Activated naive CD4-positive, alpha-beta T cell treated with anti-CD3 and anti-CD28 coated beads, Interleukin-2, amount 50 U/mL, for 24 hours (primary cell): ENCODE measurements at regions not wholly inside any gene's neighbourhood (a gene's known extent, or its start where the extent isn't known, plus 50 kb on each side); places are given as distances from the start of the nearest gene placed in this dataset.
"Not testable (repeated sequence)": the region's sequence is repeated elsewhere in the genome, so short reads cannot be mapped to it uniquely, and the experiment has no call there.

ENCODE experiments used
- H3K27ac Mint-ChIP-seq: one replicate; pipeline ENCODE4 v1.8.0; 2021; ENCODE audit warnings: mild to moderate bottlenecking, mixed read lengths
- H3K27me3 Mint-ChIP-seq: one replicate; pipeline ENCODE4 v1.8.0; 2021; ENCODE audit warnings: mixed read lengths
- H3K36me3 Mint-ChIP-seq: one replicate; pipeline ENCODE4 v1.8.0; 2021; ENCODE audit warnings: mixed read lengths
- H3K4me1 Mint-ChIP-seq: one replicate; pipeline ENCODE4 v1.8.0; 2021; ENCODE audit warnings: mixed read lengths
- H3K4me3 Mint-ChIP-seq: one replicate; pipeline ENCODE4 v1.8.0; 2021; ENCODE audit warnings: mild to moderate bottlenecking, mixed read lengths
- H3K9me3 Mint-ChIP-seq: one replicate; pipeline ENCODE4 v1.8.0; 2021; ENCODE audit warnings: mixed read lengths

- H3K36me3 Mint-ChIP-seq, result not testable (repeated sequence)
Observed at GRCh38 chr12:92375504-92375903, 229.9 kb upstream of the BTG1 start.

GRCh38 chr12:92370828-92371227, 225.2 kb upstream of the BTG1 start:
- no peaks in the 10 kb centered on the region for H3K27me3 Mint-ChIP-seq
- H3K27ac Mint-ChIP-seq, result peak overlapping the region; percentile 60
- H3K4me1 Mint-ChIP-seq, result peaks cover 52% of the 10 kb centered on the region
- H3K4me3 Mint-ChIP-seq, result no peak overlapping the region
- H3K36me3 Mint-ChIP-seq, result peaks cover 7% of the 10 kb centered on the region
- peaks cover 16% of the 10 kb centered on the region for H3K9me3 Mint-ChIP-seq

More at GRCh38 chr12:92375504-92375903, 229.9 kb upstream of the BTG1 start:
- peaks cover 74% of the 10 kb centered on the region for H3K4me1 Mint-ChIP-seq
- H3K27ac Mint-ChIP-seq, H3K4me3 Mint-ChIP-seq, H3K27me3 Mint-ChIP-seq, H3K9me3 Mint-ChIP-seq: not testable (repeated sequence)

GRCh38 chr12:92369636-92370035, 224.0 kb upstream of the BTG1 start:
- peaks cover 57% of the 10 kb centered on the region for H3K4me1 Mint-ChIP-seq
- H3K36me3 Mint-ChIP-seq, result peaks cover 7% of the 10 kb centered on the region
- no peak overlapping the region for H3K4me3 Mint-ChIP-seq
- H3K27ac Mint-ChIP-seq, result no peak overlapping the region
- H3K9me3 Mint-ChIP-seq, result peaks cover 16% of the 10 kb centered on the region
- H3K27me3 Mint-ChIP-seq, result no peaks in the 10 kb centered on the region

GRCh38 chr12:92369056-92369455, 223.4 kb upstream of the BTG1 start:
- Mint-ChIP-seq H3K27me3 (no peaks in the 10 kb centered on the region), H3K27ac (no peak overlapping the region)

GRCh38 chr12:92365836-92366235, 220.2 kb upstream of the BTG1 start:
- Mint-ChIP-seq H3K27ac (peak overlapping the region; percentile 89), H3K9me3 (peaks cover 12% of the 10 kb centered on the region), H3K4me1 (peaks cover 75% of the 10 kb centered on the region), H3K36me3 (peaks cover 8% of the 10 kb centered on the region), H3K4me3 (no peak overlapping the region), H3K27me3 (no peaks in the 10 kb centered on the region)

More at GRCh38 chr12:92369056-92369455, 223.4 kb upstream of the BTG1 start:
- peaks cover 7% of the 10 kb centered on the region for H3K36me3 Mint-ChIP-seq
- peaks cover 16% of the 10 kb centered on the region for H3K9me3 Mint-ChIP-seq
- peaks cover 59% of the 10 kb centered on the region for H3K4me1 Mint-ChIP-seq
- no peak overlapping the region for H3K4me3 Mint-ChIP-seq

DNA sequence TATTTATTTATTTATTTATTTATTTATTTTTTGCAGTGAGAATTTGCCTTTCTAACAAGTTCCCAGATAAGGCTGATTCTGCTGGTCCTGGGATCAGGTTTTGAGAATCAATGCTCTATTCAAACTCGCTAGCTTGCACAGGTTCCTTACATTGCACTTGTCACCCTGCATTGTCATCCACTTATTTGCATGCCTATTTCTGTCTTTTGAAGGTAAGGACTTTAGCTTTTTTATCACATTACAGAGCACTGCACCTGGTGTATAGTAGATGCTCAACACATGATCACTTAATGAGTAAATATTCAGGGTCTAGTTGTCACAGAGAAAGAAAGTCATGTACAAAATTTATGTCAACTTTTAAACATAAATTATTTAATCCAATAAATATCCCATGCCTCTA, 219.7 kb upstream of the BTG1 start:
- H3K27me3 Mint-ChIP-seq, result no peaks in the 10 kb centered on the region
- peak overlapping the region; percentile 89 for H3K27ac Mint-ChIP-seq
- H3K4me3 Mint-ChIP-seq, result no peak overlapping the region
- H3K36me3 Mint-ChIP-seq, result peaks cover 8% of the 10 kb centered on the region
- peaks cover 75% of the 10 kb centered on the region for H3K4me1 Mint-ChIP-seq
- peaks cover 12% of the 10 kb centered on the region for H3K9me3 Mint-ChIP-seq

- H3K4me1 Mint-ChIP-seq, result peaks cover 80% of the 10 kb centered on the region
- peaks cover 13% of the 10 kb centered on the region for H3K36me3 Mint-ChIP-seq
- peak overlapping the region; percentile 93 for H3K27ac Mint-ChIP-seq
- H3K9me3 Mint-ChIP-seq, result peaks cover 5% of the 10 kb centered on the region
- H3K27me3 Mint-ChIP-seq, result no peaks in the 10 kb centered on the region
- peak overlapping the region; percentile 72 for H3K4me3 Mint-ChIP-seq
Observed at GRCh38 chr12:92363295-92364146, 217.9 kb upstream of the BTG1 start.

DNA sequence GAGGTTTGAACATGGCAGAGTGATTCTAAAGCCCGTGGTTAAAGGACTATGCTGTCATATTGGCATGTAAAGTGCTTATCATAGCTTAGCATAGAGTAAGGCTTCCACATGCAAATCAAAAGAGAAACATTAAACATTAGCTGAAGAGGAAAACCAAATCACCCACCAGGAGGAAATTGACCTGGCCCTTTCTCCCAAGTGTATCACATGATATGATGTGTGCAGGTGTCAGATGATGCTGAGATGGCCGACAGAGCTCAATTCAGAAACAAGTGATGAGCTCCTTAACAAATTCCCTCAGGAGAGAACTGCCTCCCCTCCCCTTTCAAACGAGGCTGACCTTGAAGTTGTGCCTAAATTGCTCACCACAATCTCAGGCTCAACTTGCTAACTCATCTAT, 217.1 kb upstream of the BTG1 start:
- no peaks in the 10 kb centered on the region for H3K27me3 Mint-ChIP-seq
- peak overlapping the region; percentile 72 for H3K4me3 Mint-ChIP-seq
- H3K4me1 Mint-ChIP-seq, result peaks cover 80% of the 10 kb centered on the region
- peak overlapping the region; percentile 93 for H3K27ac Mint-ChIP-seq
- peaks cover 13% of the 10 kb centered on the region for H3K36me3 Mint-ChIP-seq
- H3K9me3 Mint-ChIP-seq, result peaks cover 6% of the 10 kb centered on the region

DNA sequence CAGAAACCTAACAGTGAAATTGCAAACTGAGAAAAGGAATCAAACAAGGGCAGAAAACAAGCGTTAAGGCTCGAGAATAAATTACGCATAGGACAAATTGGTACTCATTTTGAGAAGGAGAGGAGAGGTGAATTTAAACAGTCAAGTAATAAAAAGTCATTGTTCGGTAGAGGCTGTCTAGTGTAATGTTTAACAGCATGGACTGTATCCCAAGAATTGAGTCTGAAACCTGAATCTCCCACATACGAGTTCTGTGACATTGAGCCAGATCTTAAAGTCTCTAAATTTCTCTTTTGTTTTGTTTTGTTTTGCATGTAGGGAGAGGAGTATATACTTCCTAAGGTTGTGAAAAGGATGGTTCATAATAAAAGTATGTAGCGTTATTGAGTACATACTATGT, 216.5 kb upstream of the BTG1 start:
- Mint-ChIP-seq H3K4me3 (no peak overlapping the region), H3K36me3 (peaks cover 14% of the 10 kb centered on the region), H3K4me1 (peaks cover 81% of the 10 kb centered on the region), H3K27me3 (no peaks in the 10 kb centered on the region), H3K9me3 (peaks cover 6% of the 10 kb centered on the region), H3K27ac (peak overlapping the region; percentile 3)

DNA sequence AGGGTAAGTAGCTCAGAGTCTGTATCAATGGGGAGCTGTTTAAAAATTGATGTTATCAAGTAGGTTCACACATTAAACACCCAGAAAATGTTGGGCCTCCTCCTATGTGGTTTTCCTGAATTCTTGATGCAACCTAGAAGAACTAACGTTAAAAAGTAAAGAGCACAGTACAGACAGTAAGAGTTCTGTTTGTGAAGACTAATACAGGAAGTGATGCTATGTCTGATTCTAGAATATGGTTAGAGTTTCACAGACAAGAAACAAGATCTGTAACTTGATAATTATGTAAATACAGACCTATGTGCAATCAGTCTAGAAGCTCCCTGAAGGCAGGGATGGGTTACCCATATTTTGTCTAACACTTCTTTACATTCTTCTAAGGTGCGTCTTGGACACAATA, 214.9 kb upstream of the BTG1 start:
- Mint-ChIP-seq H3K4me1 (peaks cover 83% of the 10 kb centered on the region), H3K4me3 (no peak overlapping the region), H3K27me3 (no peaks in the 10 kb centered on the region), H3K36me3 (peaks cover 20% of the 10 kb centered on the region), H3K27ac (peak overlapping the region; percentile 86), H3K9me3 (peaks cover 17% of the 10 kb centered on the region)

- H3K4me1 Mint-ChIP-seq, result peaks cover 78% of the 10 kb centered on the region
- peaks cover 19% of the 10 kb centered on the region for H3K9me3 Mint-ChIP-seq
- peak overlapping the region; percentile 7 for H3K4me3 Mint-ChIP-seq
- H3K27ac Mint-ChIP-seq, result peak overlapping the region; percentile 86
- no peaks in the 10 kb centered on the region for H3K27me3 Mint-ChIP-seq
- H3K36me3 Mint-ChIP-seq, result peaks cover 20% of the 10 kb centered on the region
Observed at GRCh38 chr12:92359581-92360209, 214.0 kb upstream of the BTG1 start.

DNA sequence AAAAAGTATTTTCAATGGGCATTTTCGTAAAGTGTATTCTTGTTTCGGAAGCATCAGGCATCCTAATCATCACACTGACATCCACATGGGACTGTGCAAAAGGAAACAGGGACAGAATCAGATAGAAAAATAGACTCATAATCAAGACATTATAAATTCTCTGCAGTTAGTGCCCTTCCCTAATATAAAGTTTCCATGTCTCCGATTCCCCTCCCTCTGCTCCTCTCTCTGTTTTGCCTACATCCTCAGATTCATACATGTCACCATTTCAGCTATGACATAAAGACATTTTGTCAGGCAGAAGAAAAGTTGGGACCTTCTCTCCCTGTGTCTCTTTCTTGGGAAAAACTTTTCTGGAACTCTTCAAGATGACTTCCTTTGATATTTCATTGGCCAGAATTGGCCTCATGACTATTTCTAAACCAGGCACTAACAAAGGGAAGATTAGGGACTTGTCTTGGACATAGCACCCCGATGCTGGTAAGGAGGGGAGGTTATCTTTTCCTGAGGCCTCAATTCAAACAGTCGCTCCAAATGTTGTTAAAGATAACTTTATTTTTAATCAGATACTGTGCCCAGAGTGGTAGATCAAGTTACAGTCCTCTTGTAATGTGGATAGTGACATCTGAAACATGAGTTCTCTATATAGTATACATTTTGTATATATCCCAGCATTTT, 212.1 kb upstream of the BTG1 start:
- H3K4me3 Mint-ChIP-seq, result no peak overlapping the region
- H3K4me1 Mint-ChIP-seq, result peaks cover 62% of the 10 kb centered on the region
- no peak overlapping the region for H3K27ac Mint-ChIP-seq
- H3K27me3 Mint-ChIP-seq, result no peaks in the 10 kb centered on the region
- H3K9me3 Mint-ChIP-seq, result peaks cover 19% of the 10 kb centered on the region
- H3K36me3 Mint-ChIP-seq, result peaks cover 20% of the 10 kb centered on the region

DNA sequence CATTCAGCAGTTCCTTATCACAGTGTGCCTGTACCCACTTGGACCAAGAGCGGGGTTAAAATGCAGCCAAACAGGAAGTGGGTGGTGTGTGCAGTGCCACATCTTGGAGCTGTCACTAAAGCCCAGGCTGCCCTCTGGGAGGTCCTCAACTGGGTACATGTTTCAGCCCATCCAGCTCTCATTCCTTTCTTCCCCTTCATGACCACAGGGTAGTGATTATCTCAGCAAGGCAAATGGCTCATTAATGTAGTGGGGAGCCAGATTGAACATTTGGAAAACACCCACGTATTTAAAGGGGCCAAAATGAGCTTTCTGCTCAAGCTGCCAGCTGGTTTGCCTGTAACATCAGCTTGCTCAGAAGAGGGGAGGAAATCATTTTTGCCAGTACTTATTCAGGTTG, 210.8 kb upstream of the BTG1 start:
- peaks cover 19% of the 10 kb centered on the region for H3K9me3 Mint-ChIP-seq
- peaks cover 16% of the 10 kb centered on the region for H3K36me3 Mint-ChIP-seq
- no peak overlapping the region for H3K4me3 Mint-ChIP-seq
- H3K27me3 Mint-ChIP-seq, result no peaks in the 10 kb centered on the region
- H3K27ac Mint-ChIP-seq, result no peak overlapping the region
- peaks cover 54% of the 10 kb centered on the region for H3K4me1 Mint-ChIP-seq

DNA sequence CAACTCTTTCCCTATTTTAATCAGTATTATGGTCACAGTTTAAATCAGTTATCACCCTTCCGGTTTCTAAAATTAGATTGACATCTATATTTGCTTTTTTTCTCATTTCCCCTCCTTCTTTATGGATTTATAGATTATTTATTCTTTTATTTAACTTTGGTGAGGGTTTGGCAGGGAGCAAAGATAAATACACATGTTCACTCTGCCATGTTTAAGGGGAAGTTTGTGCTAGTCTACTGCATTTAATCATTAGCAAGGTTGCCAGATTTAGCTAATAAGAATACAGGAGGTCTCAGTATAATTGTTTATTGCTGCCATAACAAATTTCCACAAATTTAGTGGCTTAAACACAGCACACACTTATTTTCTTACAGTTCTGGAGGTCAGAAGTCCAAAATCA, 204.0 kb upstream of the BTG1 start:
- Mint-ChIP-seq H3K27me3 (no peaks in the 10 kb centered on the region), H3K4me3 (no peak overlapping the region), H3K4me1 (peaks cover 26% of the 10 kb centered on the region), H3K27ac (no peak overlapping the region), H3K36me3 (peaks cover 2% of the 10 kb centered on the region), H3K9me3 (peaks cover 4% of the 10 kb centered on the region)

GRCh38 chr12:92342574-92342973, 196.9 kb upstream of the BTG1 start:
- H3K27me3 Mint-ChIP-seq, result no peaks in the 10 kb centered on the region
- peaks cover 19% of the 10 kb centered on the region for H3K4me1 Mint-ChIP-seq
- H3K27ac Mint-ChIP-seq, result no peak overlapping the region
- peaks cover under 1% of the 10 kb centered on the region for H3K36me3 Mint-ChIP-seq
- H3K9me3 Mint-ChIP-seq, result peaks cover 4% of the 10 kb centered on the region
- no peak overlapping the region for H3K4me3 Mint-ChIP-seq
